GM19468 (cell line): ENCODE measurements at regions not wholly inside any gene's neighbourhood (a gene's known extent, or its start where the extent isn't known, plus 50 kb on each side); places are given as distances from the start of the nearest gene placed in this dataset.

Experiments used
- ATAC-seq: cut with Tn5 transposase; IDR thresholded peaks from one replicate; pipeline ENCODE4 v1.9.1; 2021; ENCODE audit warnings: mild to moderate bottlenecking, moderate library complexity, moderate number of reproducible peaks; ENCODE audit not compliant: unreplicated experiment; ENCODE audit errors: extremely low read depth

- ATAC-seq, result no peak
Observed at GRCh38 chr2:37855283-37856041, 69.6 kb upstream of the RMDN2 start.

DNA sequence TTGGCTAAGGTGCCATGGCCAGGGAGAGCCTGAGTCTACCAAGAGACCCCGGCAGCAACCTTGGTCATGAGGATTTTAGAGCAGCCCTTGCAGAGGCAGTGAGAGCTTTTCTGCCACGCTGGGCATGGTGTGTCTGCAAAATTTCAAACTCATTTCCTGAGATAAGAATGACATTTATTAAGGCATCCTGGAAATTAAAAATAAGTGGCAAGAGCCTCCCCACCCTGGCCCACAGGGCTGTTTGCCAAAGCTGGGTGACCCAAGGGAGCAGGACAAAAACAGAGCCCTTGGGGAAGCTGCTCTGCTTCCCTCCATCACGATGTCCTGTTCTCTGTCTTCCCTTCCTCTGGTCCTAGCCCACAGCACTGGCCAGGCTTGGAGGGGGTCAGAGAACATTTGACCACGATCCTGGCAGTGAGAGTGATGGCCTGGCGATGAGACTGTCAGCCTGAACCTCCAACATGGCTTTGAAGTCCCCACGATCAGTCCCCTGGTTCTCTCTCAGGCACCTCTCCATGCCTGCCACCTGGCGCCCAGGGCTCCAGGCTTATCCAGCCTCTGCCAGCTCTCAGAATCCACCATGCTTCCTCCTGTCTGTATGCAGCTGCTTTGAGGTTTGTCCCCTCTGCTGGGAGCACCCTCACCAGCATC lies 68.9 kb upstream of the RMDN2 start:
- ATAC-seq, result no peak

DNA sequence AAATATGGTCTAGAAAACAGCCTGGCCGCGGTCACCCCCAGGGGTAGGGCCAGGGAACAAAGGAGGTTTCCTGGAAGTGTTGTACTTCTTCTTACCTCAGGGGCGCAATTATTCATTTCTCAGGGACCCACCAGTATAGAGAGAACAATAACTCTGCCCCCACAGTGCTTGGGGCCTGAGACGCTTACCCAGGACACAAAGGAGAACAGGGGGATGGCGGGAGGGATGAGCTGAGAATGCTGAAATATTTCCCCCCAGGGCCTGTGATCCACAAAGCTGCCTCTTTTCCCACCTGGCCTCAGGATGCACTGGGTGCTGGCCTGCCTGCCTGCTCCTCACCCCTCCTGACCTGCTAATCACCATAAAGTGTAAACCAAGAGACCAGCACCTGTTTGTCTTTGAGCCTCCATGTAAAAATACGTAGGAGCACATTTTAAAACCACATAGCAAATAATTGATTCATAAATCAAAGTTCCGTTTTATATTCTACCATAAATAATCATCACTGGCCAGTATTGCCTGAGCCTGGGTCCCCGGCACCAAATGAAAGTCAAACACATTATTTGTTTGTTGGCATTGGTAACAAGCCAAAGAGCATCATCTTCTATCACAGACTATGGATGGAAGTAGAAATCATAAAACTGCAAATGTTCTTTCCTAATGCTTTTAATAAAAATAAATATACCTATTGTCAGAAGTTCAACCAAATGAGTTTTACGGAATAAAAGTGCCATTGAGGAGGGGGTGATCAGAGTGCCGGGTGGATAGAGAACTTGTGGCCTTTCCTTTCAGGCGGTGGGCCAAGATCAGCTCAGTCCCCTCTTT lies 67.3 kb upstream of the RMDN2 start:
- ATAC-seq, result no peak

GRCh38 chr2:37858400-37858711 lies 66.7 kb upstream of the RMDN2 start:
- ATAC-seq, result no peak

- no peak for ATAC-seq
Observed at GRCh38 chr2:37858725-37859267, 66.3 kb upstream of the RMDN2 start.

GRCh38 chr2:37862620-37863019 lies 62.5 kb upstream of the RMDN2 start:
- ATAC-seq, result no peak

DNA sequence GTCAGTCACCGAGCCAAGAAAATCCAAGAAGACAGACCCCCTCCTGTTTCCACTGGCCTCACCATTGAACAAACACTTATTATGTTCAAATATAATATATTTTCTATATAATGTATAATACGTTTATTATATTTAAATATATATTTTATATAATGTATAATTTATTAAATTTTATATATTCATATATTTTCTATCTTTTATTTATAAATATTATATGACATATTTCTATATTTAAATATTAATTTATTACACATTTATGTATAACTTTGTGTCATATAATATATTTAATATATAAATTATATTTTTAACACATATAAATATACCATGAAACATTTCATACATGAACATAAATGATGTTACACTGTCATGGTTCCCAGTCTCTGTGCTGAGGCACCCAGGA lies 60.9 kb upstream of the RMDN2 start:
- no peak for ATAC-seq

DNA sequence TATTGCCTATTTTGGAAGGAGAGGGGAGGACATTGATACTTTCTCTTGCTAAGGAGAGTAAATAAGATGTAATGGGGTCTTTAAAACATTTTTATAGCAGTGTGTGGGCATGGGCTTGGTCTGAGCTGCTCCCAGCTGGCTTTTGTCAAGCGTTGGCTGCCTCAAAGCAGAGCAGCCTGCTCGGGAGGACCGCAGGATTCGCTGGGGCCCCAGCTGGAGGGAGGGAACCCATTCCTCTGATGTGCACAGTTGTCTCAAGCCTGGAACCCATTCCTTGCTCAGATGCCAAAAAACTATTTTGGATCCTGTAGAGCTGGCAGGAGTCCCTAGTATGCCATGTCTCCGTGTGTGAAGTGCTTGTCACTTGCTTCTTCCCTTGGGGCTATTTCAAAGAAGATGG lies 59.4 kb upstream of the RMDN2 start:
- ATAC-seq, result no peak

- no peak for ATAC-seq
Observed at GRCh38 chr2:37866171-37866934, 58.7 kb upstream of the RMDN2 start.

- ATAC-seq, result no peak
Observed at GRCh38 chr2:37867166-37867565, 57.9 kb upstream of the RMDN2 start.

DNA sequence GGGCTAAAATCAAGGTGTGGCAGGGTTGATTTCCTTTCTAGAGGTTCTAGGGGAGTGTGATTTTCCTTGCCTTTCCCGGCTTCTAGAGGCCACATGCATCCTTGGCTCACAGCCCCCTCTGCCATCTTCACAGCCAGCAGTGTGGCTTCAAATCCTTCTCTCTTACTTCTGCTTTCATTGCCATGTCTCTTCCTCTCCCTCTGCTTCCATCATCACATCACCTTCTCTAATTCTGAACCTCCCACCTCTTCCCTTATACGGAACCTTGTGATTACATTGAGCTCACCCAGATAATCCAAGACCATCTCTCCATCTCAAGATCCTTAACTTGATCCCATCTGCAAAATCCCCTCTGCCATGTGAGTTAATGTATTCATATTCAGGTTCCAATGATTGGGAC lies 56.2 kb upstream of the RMDN2 start:
- ATAC-seq, result no peak

DNA sequence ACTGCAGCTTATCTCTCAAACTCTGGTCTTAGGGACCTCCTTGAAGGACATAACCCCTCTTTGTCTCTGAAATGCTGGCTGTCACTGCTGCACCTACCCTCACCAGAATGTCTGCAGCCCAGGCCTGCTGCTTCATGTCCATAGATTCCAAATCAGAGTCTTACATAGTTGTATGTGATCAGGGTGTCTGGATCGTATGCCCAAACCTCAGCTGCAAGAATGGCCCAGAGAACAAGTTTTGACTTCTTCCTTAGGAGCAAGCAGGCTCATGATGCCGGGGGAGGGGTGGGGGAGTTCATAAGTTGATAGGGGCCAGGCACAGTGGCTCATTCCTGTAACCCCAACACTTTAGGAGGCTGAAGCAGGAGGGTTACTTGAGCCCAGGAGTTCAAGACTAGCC lies 55.8 kb upstream of the RMDN2 start:
- no peak for ATAC-seq

GRCh38 chr2:37869771-37870170 lies 55.3 kb upstream of the RMDN2 start:
- ATAC-seq, result no peak

- no peak for ATAC-seq
Observed at GRCh38 chr2:37870829-37871228, 54.3 kb upstream of the RMDN2 start.

- ATAC-seq, result no peak
Observed at GRCh38 chr2:37871456-37872191, 53.5 kb upstream of the RMDN2 start.

- ATAC-seq, result no peak
Observed at GRCh38 chr2:37872192-37872750, 52.8 kb upstream of the RMDN2 start.

- no peak for ATAC-seq
Observed at GRCh38 chr2:37873229-37873628, 51.9 kb upstream of the RMDN2 start.

DNA sequence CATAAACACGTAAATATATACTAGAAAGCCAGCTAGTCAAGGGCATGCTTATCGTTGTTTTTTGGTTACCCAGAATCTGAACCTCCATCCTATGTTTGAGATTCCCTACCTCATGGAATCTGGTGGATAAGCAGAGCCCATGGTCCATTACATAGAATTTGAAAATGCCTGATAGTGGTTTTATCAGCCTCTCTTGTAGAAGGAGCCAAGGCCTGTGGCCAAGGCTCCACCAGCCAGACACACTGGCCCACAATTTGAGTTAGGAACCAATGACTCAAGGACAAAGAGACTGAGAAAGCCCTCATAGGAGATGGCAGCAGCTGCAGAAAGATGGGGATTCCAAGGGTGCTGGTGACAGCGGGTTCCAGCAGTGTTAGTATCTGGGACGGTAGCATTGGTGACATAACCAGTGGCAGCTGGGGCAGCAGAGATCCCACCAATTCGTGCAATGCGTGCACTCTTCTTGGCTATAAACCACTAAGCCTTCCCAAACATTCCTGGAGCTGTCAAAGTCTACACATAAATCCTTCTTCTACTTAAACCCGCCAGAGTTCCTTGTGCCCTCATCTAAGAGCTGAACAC lies 51.2 kb upstream of the RMDN2 start:
- no peak for ATAC-seq

GRCh38 chr2:37874470-37874869 lies 50.6 kb upstream of the RMDN2 start:
- ATAC-seq, result peak; percentile 27
